Fibroblast of the aortic adventitia (primary cell): ENCODE measurements at regions not wholly inside any gene's neighbourhood (a gene's known extent, or its start where the extent isn't known, plus 50 kb on each side); places are given as distances from the start of the nearest gene placed in this dataset.
A peak's percentile ranks its signal among the peaks of the same experiment; 100 is the strongest.

Experiments
- DNase-seq: peaks from one replicate; pipeline ENCODE4 v3.0.0-alpha.2; 2010; ENCODE audit warnings: low read depth
- H3K4me3 ChIP-seq: 2 replicates; pipeline ENCODE4 v1.5.1; 2011; ENCODE audit warnings: low read depth, mild to moderate bottlenecking, control low read depth, low read length, moderate library complexity
- CTCF ChIP-seq: IDR thresholded peaks from 2 replicates; pipeline ENCODE4 v1.5.1; 2011; ENCODE audit warnings: mild to moderate bottlenecking, low read length, control low read depth, inconsistent platforms; ENCODE audit not compliant: insufficient read depth

- no peak overlapping the region for H3K4me3 ChIP-seq
- TF ChIP-seq CTCF, result no peak
- peak; percentile 11 for DNase-seq
Observed at GRCh38 chr9:89879701-89880100, 274.9 kb downstream of the GADD45G start.

- no peak for TF ChIP-seq CTCF
- H3K4me3 ChIP-seq, result no peak overlapping the region
- no peak for DNase-seq
Observed at GRCh38 chr9:89880161-89880560, 275.3 kb downstream of the GADD45G start.

DNA sequence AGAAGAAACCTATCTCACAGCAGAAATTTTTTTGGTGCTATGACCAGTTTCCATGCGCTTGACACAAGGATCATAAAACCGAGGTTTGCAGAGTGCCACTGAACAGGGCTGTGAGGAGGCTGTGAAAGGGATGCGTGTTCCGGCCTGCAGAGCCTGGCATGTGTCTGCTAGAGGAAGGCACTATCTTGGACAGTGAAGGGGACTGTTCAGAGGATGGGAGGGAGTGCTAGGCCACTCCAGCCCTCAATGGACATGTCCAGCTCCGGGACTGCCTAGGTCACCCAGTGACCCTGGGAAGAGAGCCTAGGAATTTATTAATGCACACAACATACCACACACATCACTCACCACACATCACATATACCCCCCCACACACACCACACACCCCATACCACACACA lies 275.9 kb downstream of the GADD45G start:
- TF ChIP-seq CTCF, result no peak
- H3K4me3 ChIP-seq, result no peak overlapping the region
- no peak for DNase-seq

DNA sequence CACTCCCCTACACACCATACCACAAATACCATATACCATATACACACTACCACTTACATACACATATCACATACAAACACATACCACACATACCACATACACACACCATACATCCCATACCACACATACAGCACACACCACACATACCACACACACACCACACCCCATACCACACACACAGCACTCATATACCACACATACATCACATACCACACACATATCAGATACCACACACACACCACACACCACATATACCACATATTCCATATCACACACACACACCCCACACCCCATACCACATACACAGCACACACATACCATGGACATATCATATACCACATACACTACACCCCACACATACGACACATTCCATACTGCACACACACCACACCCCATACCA lies 276.6 kb downstream of the GADD45G start:
- H3K4me3 ChIP-seq, result no peak overlapping the region
- no peak for DNase-seq
- no peak for TF ChIP-seq CTCF

DNA sequence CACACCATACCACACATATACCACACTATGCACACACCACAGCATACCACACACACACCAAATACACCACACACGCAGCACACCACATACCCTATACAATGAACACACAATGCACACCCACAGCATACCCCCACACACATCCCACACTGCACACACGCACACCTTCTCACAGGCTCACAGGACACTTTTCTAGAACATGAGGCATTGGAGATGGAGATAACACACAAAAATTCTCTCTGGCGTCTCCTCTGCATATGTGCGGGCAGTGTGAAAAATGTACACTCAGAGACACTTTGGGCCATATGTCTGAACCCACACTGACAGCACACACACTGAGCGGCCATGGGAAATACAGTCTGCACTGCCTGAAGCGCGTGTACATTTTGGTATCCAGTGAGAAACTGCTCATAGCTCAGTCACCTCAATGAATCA lies 278.1 kb downstream of the GADD45G start:
- H3K4me3 ChIP-seq, result no peak overlapping the region
- TF ChIP-seq CTCF, result no peak
- no peak for DNase-seq

DNA sequence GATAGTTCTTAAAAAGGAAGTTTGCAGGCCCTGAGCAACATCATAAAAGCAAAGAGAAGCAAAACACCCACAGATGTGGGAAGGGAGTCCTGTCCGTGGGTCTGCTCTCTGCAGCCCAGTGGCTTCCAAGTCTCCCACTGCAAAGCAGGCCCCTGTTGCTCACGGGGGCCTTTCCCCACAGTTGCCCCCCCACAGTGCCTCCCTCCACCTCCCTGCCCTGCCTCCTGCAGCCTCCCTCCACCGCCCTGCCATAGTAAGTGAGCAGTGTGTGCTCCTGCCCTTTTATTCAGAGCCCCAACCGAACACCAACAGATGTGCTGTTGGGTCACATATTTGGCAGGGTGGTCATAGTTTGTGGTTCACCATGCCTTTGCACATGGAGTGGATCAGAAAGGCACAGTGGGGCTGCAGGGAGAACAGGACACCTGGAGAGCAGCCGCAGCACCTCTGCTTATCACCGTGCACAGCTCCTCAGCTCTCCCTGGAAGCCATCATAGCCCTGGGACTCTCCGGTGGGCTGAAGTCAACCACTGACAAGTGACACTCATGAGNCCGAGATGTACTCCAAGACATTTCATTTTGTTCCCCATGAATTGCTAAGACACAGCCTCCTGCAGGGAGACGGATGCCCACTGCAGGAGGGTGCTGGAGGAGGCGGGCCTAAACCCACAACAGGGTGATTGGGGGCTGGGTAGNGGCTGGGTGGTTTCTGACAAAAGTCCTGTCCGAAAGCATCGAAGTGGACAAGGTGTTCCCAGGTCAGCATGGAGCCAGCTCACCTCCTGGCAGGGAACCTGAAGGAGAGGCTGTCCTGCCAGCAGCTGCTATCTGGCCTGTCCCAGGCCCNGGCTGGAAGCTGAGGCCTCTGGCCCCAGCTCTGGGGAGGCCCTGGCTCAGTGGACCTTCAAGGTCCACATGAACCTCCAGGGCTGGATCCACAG lies 278.9 kb downstream of the GADD45G start:
- no peak for TF ChIP-seq CTCF
- no peak for DNase-seq
- no peak overlapping the region for H3K4me3 ChIP-seq
